ENCODE measurements at regions not wholly inside any gene's neighbourhood (a gene's known extent, or its start where the extent isn't known, plus 50 kb on each side); places are given as distances from the start of the nearest gene placed in this dataset.

- TF ChIP-seq CTCF (conservative IDR thresholded peaks at IDR 0.05), result peak; percentile 79
- TF ChIP-seq EZH2 (IDR thresholded peaks at IDR 0.05; ENCODE audit: low read depth), result no peak
Measured at GRCh38 chr12:132413931-132414588, 75.9 kb upstream of the FBRSL1 start.
